MM.1S (cell line): ENCODE measurements at regions not wholly inside any gene's neighbourhood (a gene's known extent, or its start where the extent isn't known, plus 50 kb on each side); places are given as distances from the start of the nearest gene placed in this dataset.
"Not testable (repeated sequence)": the region's sequence is repeated elsewhere in the genome, so short reads cannot be mapped to it uniquely, and the experiment has no call there.

Source experiments
- EZH2 ChIP-seq: fragments of 300-600 bp; sonication (generic); optimal IDR thresholded peaks from 2 replicates; pipeline ENCODE3; 2017; ENCODE audit warnings: low read depth, mild to moderate bottlenecking, antibody characterized with exemption, low read length, mixed read lengths
- EZH2phosphoT487 ChIP-seq: fragments of 300-600 bp; sonication (generic); IDR thresholded peaks from 2 replicates; pipeline ENCODE4 v1.6.1; 2018; ENCODE audit warnings: antibody characterized with exemption, low read length
- TF ChIP-seq, protein P1 (sequence below): fragments of 300-600 bp; sonication (generic); IDR thresholded peaks from 2 replicates; pipeline ENCODE4 v1.5.1; 2016; ENCODE audit warnings: antibody characterized with exemption, low read length, mixed read lengths

DNA sequence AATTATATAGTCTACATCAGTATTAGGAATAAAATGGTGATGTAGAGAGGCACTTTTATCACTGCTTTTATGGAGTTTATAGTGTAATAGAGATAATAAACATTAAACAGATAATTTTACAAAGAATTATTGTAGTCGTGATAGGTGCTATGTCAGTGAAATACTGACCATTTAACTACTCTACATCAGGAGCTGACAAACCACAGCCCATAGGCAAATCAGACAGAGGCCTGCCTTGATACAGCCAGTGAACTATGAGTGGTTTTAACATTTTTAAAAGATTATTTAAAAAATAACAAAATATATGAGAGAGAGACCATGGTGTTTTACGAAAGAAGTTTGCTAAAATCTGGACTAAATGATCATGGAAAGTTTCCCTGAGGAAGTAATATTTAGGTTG is 104.3 kb downstream of the KLRB1 start:
- TF ChIP-seq, protein P1, sequence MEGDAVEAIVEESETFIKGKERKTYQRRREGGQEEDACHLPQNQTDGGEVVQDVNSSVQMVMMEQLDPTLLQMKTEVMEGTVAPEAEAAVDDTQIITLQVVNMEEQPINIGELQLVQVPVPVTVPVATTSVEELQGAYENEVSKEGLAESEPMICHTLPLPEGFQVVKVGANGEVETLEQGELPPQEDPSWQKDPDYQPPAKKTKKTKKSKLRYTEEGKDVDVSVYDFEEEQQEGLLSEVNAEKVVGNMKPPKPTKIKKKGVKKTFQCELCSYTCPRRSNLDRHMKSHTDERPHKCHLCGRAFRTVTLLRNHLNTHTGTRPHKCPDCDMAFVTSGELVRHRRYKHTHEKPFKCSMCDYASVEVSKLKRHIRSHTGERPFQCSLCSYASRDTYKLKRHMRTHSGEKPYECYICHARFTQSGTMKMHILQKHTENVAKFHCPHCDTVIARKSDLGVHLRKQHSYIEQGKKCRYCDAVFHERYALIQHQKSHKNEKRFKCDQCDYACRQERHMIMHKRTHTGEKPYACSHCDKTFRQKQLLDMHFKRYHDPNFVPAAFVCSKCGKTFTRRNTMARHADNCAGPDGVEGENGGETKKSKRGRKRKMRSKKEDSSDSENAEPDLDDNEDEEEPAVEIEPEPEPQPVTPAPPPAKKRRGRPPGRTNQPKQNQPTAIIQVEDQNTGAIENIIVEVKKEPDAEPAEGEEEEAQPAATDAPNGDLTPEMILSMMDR: not testable (repeated sequence)
- TF ChIP-seq EZH2, EZH2phosphoT487: not testable (repeated sequence)
